ENCODE measurements at regions not wholly inside any gene's neighbourhood (a gene's known extent, or its start where the extent isn't known, plus 50 kb on each side); places are given as distances from the start of the nearest gene placed in this dataset.
"Not testable (repeated sequence)": the region's sequence is repeated elsewhere in the genome, so short reads cannot be mapped to it uniquely, and the experiment has no call there.

DNA sequence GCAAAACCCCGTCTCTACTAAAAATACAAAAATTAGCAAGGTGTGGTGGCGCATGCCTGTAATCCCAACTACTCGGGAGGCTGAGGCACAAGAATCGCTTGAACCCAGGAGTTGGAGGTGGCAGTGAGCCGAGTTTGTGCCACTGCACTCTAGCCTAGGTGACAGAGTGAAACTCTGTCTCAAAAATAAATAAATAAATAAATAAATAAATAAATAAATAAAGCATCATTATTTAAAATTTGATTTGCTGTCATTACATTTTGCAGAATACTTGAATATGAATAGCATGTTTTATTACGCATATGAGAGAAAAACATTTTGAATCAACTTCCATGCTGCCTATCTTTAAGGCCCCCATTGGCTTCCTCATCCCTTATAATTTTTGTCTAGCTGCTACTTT, 53.4 kb upstream of the MED14 start:
- H3K4me3 ChIP-seq (ENCODE audit: low read depth, low read length): not testable (repeated sequence)

GRCh38 chrX:40792433-40792832, 57.1 kb upstream of the MED14 start:
- no peak for DNase-seq (ENCODE audit: low read depth)
- TF ChIP-seq, protein P1, sequence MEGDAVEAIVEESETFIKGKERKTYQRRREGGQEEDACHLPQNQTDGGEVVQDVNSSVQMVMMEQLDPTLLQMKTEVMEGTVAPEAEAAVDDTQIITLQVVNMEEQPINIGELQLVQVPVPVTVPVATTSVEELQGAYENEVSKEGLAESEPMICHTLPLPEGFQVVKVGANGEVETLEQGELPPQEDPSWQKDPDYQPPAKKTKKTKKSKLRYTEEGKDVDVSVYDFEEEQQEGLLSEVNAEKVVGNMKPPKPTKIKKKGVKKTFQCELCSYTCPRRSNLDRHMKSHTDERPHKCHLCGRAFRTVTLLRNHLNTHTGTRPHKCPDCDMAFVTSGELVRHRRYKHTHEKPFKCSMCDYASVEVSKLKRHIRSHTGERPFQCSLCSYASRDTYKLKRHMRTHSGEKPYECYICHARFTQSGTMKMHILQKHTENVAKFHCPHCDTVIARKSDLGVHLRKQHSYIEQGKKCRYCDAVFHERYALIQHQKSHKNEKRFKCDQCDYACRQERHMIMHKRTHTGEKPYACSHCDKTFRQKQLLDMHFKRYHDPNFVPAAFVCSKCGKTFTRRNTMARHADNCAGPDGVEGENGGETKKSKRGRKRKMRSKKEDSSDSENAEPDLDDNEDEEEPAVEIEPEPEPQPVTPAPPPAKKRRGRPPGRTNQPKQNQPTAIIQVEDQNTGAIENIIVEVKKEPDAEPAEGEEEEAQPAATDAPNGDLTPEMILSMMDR (IDR thresholded peaks at IDR 0.05; ENCODE audit: insufficient read depth, low read length): no peak
- H3K4me3 ChIP-seq (ENCODE audit: low read depth, low read length): no peak overlapping the region

More for the DNA sequence above, 53.4 kb upstream of the MED14 start:
- DNase-seq (ENCODE audit: low read depth): not testable (repeated sequence)

DNA sequence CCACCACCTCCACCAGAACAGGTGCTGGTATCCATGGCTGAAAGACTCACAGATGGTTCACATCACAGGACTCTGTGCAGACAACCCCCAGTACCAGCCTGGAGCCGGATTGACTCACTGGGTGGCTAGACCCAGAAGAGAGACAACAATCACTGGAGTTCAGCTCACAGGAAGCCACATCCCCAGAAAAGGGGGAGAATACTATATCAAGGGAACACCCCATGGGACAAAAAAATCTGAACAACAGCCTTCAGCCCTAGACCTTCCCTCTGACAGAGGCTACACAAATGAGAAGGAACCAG, 59.4 kb upstream of the MED14 start:
- peak; percentile 33 for DNase-seq (ENCODE audit: low read depth)
- H3K4me3 ChIP-seq (ENCODE audit: low read depth, low read length): not testable (repeated sequence)

GRCh38 chrX:40799745-40800144, 64.4 kb upstream of the MED14 start:
- not testable (repeated sequence) for H3K4me3 ChIP-seq (ENCODE audit: low read depth, low read length); DNase-seq (ENCODE audit: low read depth)

DNA sequence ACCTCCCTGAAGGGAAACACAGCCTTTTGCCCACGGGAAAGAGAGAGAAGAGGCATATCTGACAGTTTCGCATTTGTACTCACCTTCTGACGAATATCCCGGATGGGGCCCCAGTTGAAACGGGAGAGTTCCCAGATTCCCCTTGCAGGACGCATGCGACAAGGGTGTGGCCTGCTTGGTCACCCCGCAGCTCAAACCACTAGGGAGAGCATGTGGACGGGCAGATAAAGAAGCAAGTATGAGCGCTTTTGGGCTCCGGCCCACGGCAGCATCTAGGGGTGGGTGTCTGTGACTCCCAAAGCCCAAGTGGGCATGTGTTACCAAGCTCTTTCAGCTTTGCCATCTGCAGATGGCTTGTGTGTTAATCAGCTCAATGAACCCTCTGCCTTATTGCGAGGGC, 70.1 kb upstream of the MED14 start:
- TF ChIP-seq, protein P1 (IDR thresholded peaks at IDR 0.05; ENCODE audit: insufficient read depth, low read length): no peak
- no peak for DNase-seq (ENCODE audit: low read depth)
- no peak overlapping the region for H3K4me3 ChIP-seq (ENCODE audit: low read depth, low read length)

GRCh38 chrX:40806513-40807220, 71.3 kb upstream of the MED14 start:
- no peak overlapping the region for H3K4me3 ChIP-seq (ENCODE audit: low read depth, low read length)
- TF ChIP-seq, protein P1 (IDR thresholded peaks at IDR 0.05; ENCODE audit: insufficient read depth, low read length): no peak
- DNase-seq (ENCODE audit: low read depth): peak; percentile 5

- TF ChIP-seq, protein P1 (IDR thresholded peaks at IDR 0.05; ENCODE audit: insufficient read depth, low read length): no peak
- DNase-seq (ENCODE audit: low read depth): no peak
- H3K4me3 ChIP-seq (ENCODE audit: low read depth, low read length): no peak overlapping the region
Observed at GRCh38 chrX:40807384-40807783, 72.0 kb upstream of the MED14 start.

DNA sequence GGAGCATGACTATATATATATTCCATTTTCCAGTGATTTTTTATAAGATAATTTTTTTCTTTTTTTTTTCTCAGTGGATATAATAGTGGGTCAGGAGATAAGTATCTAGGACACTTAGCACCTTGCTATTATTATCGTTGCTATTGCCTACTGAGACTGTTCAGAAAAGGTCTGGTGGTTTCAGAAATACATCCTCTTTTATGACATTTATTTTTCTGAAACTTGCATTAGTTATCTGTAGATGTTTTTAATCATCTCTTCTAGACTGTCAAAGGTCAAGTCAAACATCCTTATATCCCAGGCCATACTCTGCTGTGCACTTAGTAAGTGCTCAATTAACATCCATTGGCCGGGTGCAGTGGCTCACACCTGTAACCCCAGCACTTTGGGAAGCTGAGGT, 72.9 kb upstream of the MED14 start:
- no peak overlapping the region for H3K4me3 ChIP-seq (ENCODE audit: low read depth, low read length)
- TF ChIP-seq, protein P1 (IDR thresholded peaks at IDR 0.05; ENCODE audit: insufficient read depth, low read length): no peak
- DNase-seq (ENCODE audit: low read depth): no peak

Measured in fibroblast of the aortic adventitia (primary cell).